CD4-positive, alpha-beta T cell treated with Interleukin-12 subunit alpha and Interleukin-12 subunit beta, for 1 hour (primary cell): ENCODE measurements at regions not wholly inside any gene's neighbourhood (a gene's known extent, or its start where the extent isn't known, plus 50 kb on each side); places are given as distances from the start of the nearest gene placed in this dataset.
"Not testable (repeated sequence)": the region's sequence is repeated elsewhere in the genome, so short reads cannot be mapped to it uniquely, and the experiment has no call there.

ENCODE experiments used
- DNase-seq: peaks from one replicate; pipeline ENCODE4 v3.0.0-alpha.2; 2020

- no peak for DNase-seq
Measured at GRCh38 chr5:126234563-126235195, 188.5 kb upstream of the GRAMD2B start.

- no peak for DNase-seq
Measured at GRCh38 chr5:126235628-126236027, 187.6 kb upstream of the GRAMD2B start.

GRCh38 chr5:126236994-126237393 lies 186.2 kb upstream of the GRAMD2B start:
- DNase-seq, result no peak

GRCh38 chr5:126248611-126249010 lies 174.6 kb upstream of the GRAMD2B start:
- no peak for DNase-seq

- DNase-seq, result no peak
Measured at GRCh38 chr5:126251024-126251423, 172.2 kb upstream of the GRAMD2B start.

- DNase-seq, result no peak
Measured at GRCh38 chr5:126253406-126253805, 169.8 kb upstream of the GRAMD2B start.

- no peak for DNase-seq
Measured at GRCh38 chr5:126263591-126264184, 159.5 kb upstream of the GRAMD2B start.

- no peak for DNase-seq
Measured at GRCh38 chr5:126265917-126266316, 157.3 kb upstream of the GRAMD2B start.

- DNase-seq, result no peak
Measured at GRCh38 chr5:126267438-126267837, 155.8 kb upstream of the GRAMD2B start.

GRCh38 chr5:126268697-126269315 lies 154.4 kb upstream of the GRAMD2B start:
- no peak for DNase-seq

GRCh38 chr5:126269511-126269910 lies 153.7 kb upstream of the GRAMD2B start:
- no peak for DNase-seq

- no peak for DNase-seq
Measured at GRCh38 chr5:126271141-126271540, 152.1 kb upstream of the GRAMD2B start.

- no peak for DNase-seq
Measured at GRCh38 chr5:126274076-126274762, 149.0 kb upstream of the GRAMD2B start.

GRCh38 chr5:126274763-126275125 lies 148.5 kb upstream of the GRAMD2B start:
- no peak for DNase-seq

GRCh38 chr5:126277762-126278161 lies 145.4 kb upstream of the GRAMD2B start:
- DNase-seq, result no peak

GRCh38 chr5:126280343-126280742 lies 142.9 kb upstream of the GRAMD2B start:
- no peak for DNase-seq

GRCh38 chr5:126280846-126281245 lies 142.4 kb upstream of the GRAMD2B start:
- no peak for DNase-seq

- no peak for DNase-seq
Measured at GRCh38 chr5:126284977-126285696, 138.1 kb upstream of the GRAMD2B start.

- DNase-seq, result not testable (repeated sequence)
Measured at GRCh38 chr5:126296121-126296520, 127.1 kb upstream of the GRAMD2B start.

GRCh38 chr5:126300293-126300692 lies 122.9 kb upstream of the GRAMD2B start:
- DNase-seq, result no peak

- DNase-seq, result no peak
Measured at GRCh38 chr5:126301056-126301455, 122.2 kb upstream of the GRAMD2B start.

GRCh38 chr5:126309860-126310259 lies 113.3 kb upstream of the GRAMD2B start:
- DNase-seq, result no peak

GRCh38 chr5:126311766-126312165 lies 111.4 kb upstream of the GRAMD2B start:
- no peak for DNase-seq
